ENCODE measurements at regions not wholly inside any gene's neighbourhood (a gene's known extent, or its start where the extent isn't known, plus 50 kb on each side); places are given as distances from the start of the nearest gene placed in this dataset.
"Not testable (repeated sequence)": the region's sequence is repeated elsewhere in the genome, so short reads cannot be mapped to it uniquely, and the experiment has no call there.

GRCh38 chr5:142403583-142403982 is 78.8 kb upstream of the SPRY4 start:
- Histone ChIP-seq H3K36me3 (no peaks in the 10 kb centered on the region), H3K27ac (peak overlapping the region; percentile 58), H3K4me1 (no peaks in the 10 kb centered on the region), H3K9me3 (no peaks in the 10 kb centered on the region), H3K4me3 (peak overlapping the region; percentile 21), H3K27me3 (no peaks in the 10 kb centered on the region)
- DNase-seq (no peak), ATAC-seq (peak; percentile 66)
- no peak for TF ChIP-seq CTCF (IDR thresholded peaks at IDR 0.05)
- intact Hi-C loops (cut with DNase I): no loop called here

- Histone ChIP-seq H3K9me3 (no peaks in the 10 kb centered on the region), H3K36me3 (no peaks in the 10 kb centered on the region), H3K27me3 (no peaks in the 10 kb centered on the region), H3K4me1 (no peaks in the 10 kb centered on the region), H3K4me3 (no peak overlapping the region), H3K27ac (no peak overlapping the region)
- TF ChIP-seq CTCF (IDR thresholded peaks at IDR 0.05): no peak
- intact Hi-C loops (cut with DNase I): no loop called here
- ATAC-seq: no peak
- no peak for DNase-seq
Measured at GRCh38 chr5:142402752-142403318, 78.0 kb upstream of the SPRY4 start.

GRCh38 chr5:142400415-142400814 is 75.6 kb upstream of the SPRY4 start:
- Histone ChIP-seq H3K4me1 (no peaks in the 10 kb centered on the region), H3K36me3 (no peaks in the 10 kb centered on the region), H3K27me3 (no peaks in the 10 kb centered on the region), H3K27ac (no peak overlapping the region), H3K4me3 (no peak overlapping the region), H3K9me3 (no peaks in the 10 kb centered on the region)
- DNase-seq (no peak), ATAC-seq (no peak)
- intact Hi-C loops (cut with DNase I): no loop called here
- TF ChIP-seq CTCF (IDR thresholded peaks at IDR 0.05): no peak

GRCh38 chr5:142399891-142400290 is 75.1 kb upstream of the SPRY4 start:
- H3K27me3 ChIP-seq: no peaks in the 10 kb centered on the region
- no peak for ATAC-seq
- intact Hi-C loops (cut with DNase I): no loop called here

GRCh38 chr5:142398730-142399055 is 73.9 kb upstream of the SPRY4 start:
- ATAC-seq (no peak), DNase-seq (no peak)
- no peak for TF ChIP-seq CTCF (IDR thresholded peaks at IDR 0.05)
- Histone ChIP-seq H3K36me3 (no peaks in the 10 kb centered on the region), H3K9me3 (no peaks in the 10 kb centered on the region), H3K4me3 (no peak overlapping the region), H3K27me3 (no peaks in the 10 kb centered on the region), H3K4me1 (no peaks in the 10 kb centered on the region), H3K27ac (no peak overlapping the region)
- intact Hi-C loops (cut with DNase I): no loop called here

More at GRCh38 chr5:142399891-142400290, 75.1 kb upstream of the SPRY4 start:
- TF ChIP-seq CTCF (IDR thresholded peaks at IDR 0.05): no peak
- Histone ChIP-seq H3K4me1 (no peaks in the 10 kb centered on the region), H3K27ac (no peak overlapping the region), H3K36me3 (no peaks in the 10 kb centered on the region), H3K9me3 (no peaks in the 10 kb centered on the region), H3K4me3 (no peak overlapping the region)
- DNase-seq: no peak

GRCh38 chr5:142398011-142398729 is 73.3 kb upstream of the SPRY4 start:
- H3K4me1 ChIP-seq; ATAC-seq; intact Hi-C loops (cut with DNase I); H3K36me3 ChIP-seq; H3K27ac ChIP-seq; H3K27me3 ChIP-seq; H3K4me3 ChIP-seq; DNase-seq; H3K9me3 ChIP-seq: not testable (repeated sequence)

Measured in upper lobe of right lung (tissue), 1 donor.